HEK293 (cell line): ENCODE measurements at regions not wholly inside any gene's neighbourhood (a gene's known extent, or its start where the extent isn't known, plus 50 kb on each side); places are given as distances from the start of the nearest gene placed in this dataset.

ENCODE experiments used
- CTCF ChIP-seq: fragments of 450-650 bp; formaldehyde crosslinking; IDR thresholded peaks from 2 replicates; pipeline ENCODE4 v1.5.1; 2016; ENCODE audit warnings: missing biosample characterization, missing genetic modification characterization
- KLF16 ChIP-seq: fragments of 450-650 bp; formaldehyde crosslinking; IDR thresholded peaks from 2 replicates; pipeline ENCODE4 v1.5.1; 2017; ENCODE audit warnings: missing biosample characterization, missing genetic modification characterization
- ZBTB20 ChIP-seq: fragments of 450-650 bp; formaldehyde crosslinking; IDR thresholded peaks from 2 replicates; pipeline ENCODE4 v1.5.1; 2016; ENCODE audit warnings: missing biosample characterization, missing genetic modification characterization
- ZBTB7A ChIP-seq: fragments of 450-650 bp; formaldehyde crosslinking; IDR thresholded peaks from 2 replicates; pipeline ENCODE4 v1.5.1; 2016; ENCODE audit warnings: low read depth, missing biosample characterization, missing genetic modification characterization
- ZNF112 ChIP-seq: fragments of 450-650 bp; formaldehyde crosslinking; IDR thresholded peaks from 2 replicates; pipeline ENCODE4 v1.5.0; 2017; ENCODE audit warnings: missing biosample characterization, missing genetic modification characterization
- ZNF350 ChIP-seq: fragments of 450-650 bp; formaldehyde crosslinking; IDR thresholded peaks from 2 replicates; pipeline ENCODE4 v1.5.0; 2017; ENCODE audit warnings: missing biosample characterization, mild to moderate bottlenecking, missing genetic modification characterization
- ZNF629 ChIP-seq: fragments of 450-650 bp; formaldehyde crosslinking; IDR thresholded peaks from 2 replicates; pipeline ENCODE4 v1.5.1; 2017; ENCODE audit warnings: missing biosample characterization, missing genetic modification characterization
- ZNF843 ChIP-seq: fragments of 450-650 bp; formaldehyde crosslinking; IDR thresholded peaks from 2 replicates; pipeline ENCODE4 v1.5.1; 2016; ENCODE audit warnings: missing biosample characterization, missing genetic modification characterization

GRCh38 chr11:95589893-95590612, 199.5 kb downstream of the FAM76B start:
- TF ChIP-seq ZNF112 (no peak), ZBTB7A (no peak), CTCF (tag by site-specific recombination) (no peak), ZNF843 (tag by site-specific recombination) (no peak), ZNF629 (no peak), ZBTB20 (no peak), KLF16 (tag by site-specific recombination) (no peak), ZNF350 (no peak)
